Mucosa of descending colon (tissue), 3 donors: ENCODE measurements at regions not wholly inside any gene's neighbourhood (a gene's known extent, or its start where the extent isn't known, plus 50 kb on each side); places are given as distances from the start of the nearest gene placed in this dataset.

Source experiments
- ATAC-seq: fragments of 200-7000 bp; cut with Tn5 transposase; one replicate; pipeline ENCODE4 v1.9.1; 2020; ENCODE audit warnings: mild to moderate bottlenecking, moderate library complexity
- DNase-seq, 3 donors: peaks; one replicate each; pipeline ENCODE4 v3.0.0-alpha.2; 2020
- H3K36me3 ChIP-seq: fragments of 200-600 bp; one replicate; pipeline ENCODE4 v1.8.0; 2021; ENCODE audit warnings: low read depth, mild to moderate bottlenecking
- H3K4me1 ChIP-seq: fragments of 200-600 bp; one replicate; pipeline ENCODE4 v1.8.0; 2021; ENCODE audit warnings: low read depth, mild to moderate bottlenecking
- H3K4me3 ChIP-seq: fragments of 200-600 bp; one replicate; pipeline ENCODE4 v1.8.0; 2021; ENCODE audit warnings: mild to moderate bottlenecking
- H3K9me3 ChIP-seq: fragments of 200-600 bp; one replicate; pipeline ENCODE4 v1.8.0; 2021; ENCODE audit warnings: mild to moderate bottlenecking
- CTCF ChIP-seq: fragments of 200-600 bp; IDR thresholded peaks from one replicate; pipeline ENCODE4 v1.8.0; 2022; ENCODE audit warnings: antibody characterized with exemption, mild to moderate bottlenecking
- intact Hi-C, 2 donors: fragments of 100-400 bp; cut with DNase I in 1 of 2; cut with micrococcal nuclease in 1 of 2; formaldehyde crosslinking; loops; one replicate each; pipeline versions ENCODE4 v1.11.0 to v1.11.1; 2022; cut with DNase I, micrococcal nuclease
- donor health status: DM: no; HTN: no; CAD: no; lungs with moderate emphysema.
- donor health status: DM: no; HTN: no; CAD: no.
- donor health status: DM: no; HTN: yes; CAD: no.

GRCh38 chr1:36721261-36721660 lies 238.5 kb upstream of the CSF3R start:
- Histone ChIP-seq H3K4me3 (no peak overlapping the region), H3K36me3 (no peaks in the 10 kb centered on the region), H3K4me1 (no peaks in the 10 kb centered on the region), H3K9me3 (no peaks in the 10 kb centered on the region)
- DNase-seq = no peak
- ATAC-seq = no peak
- no peak for TF ChIP-seq CTCF
- intact Hi-C loops = no loop called here

GRCh38 chr1:36717431-36717830 lies 234.7 kb upstream of the CSF3R start:
- intact Hi-C loops = no loop called here
- no peak overlapping the region for H3K4me3 ChIP-seq
- ATAC-seq (no peak), DNase-seq (no peak)
- H3K36me3 ChIP-seq = no peaks in the 10 kb centered on the region
- no peaks in the 10 kb centered on the region for H3K9me3 ChIP-seq
- H3K4me1 ChIP-seq = no peaks in the 10 kb centered on the region
- TF ChIP-seq CTCF = no peak

- no peak overlapping the region for H3K4me3 ChIP-seq
- H3K4me1 ChIP-seq = no peaks in the 10 kb centered on the region
- no peaks in the 10 kb centered on the region for H3K36me3 ChIP-seq
- H3K9me3 ChIP-seq = no peaks in the 10 kb centered on the region
- intact Hi-C loops = no loop called here
- DNase-seq (no peak), ATAC-seq (no peak)
- TF ChIP-seq CTCF = no peak
Measured at GRCh38 chr1:36715797-36716196, 233.1 kb upstream of the CSF3R start.

GRCh38 chr1:36714301-36714700 lies 231.6 kb upstream of the CSF3R start:
- no peaks in the 10 kb centered on the region for H3K36me3 ChIP-seq
- no peaks in the 10 kb centered on the region for H3K4me1 ChIP-seq
- no peak for DNase-seq
- no peak for ATAC-seq
- H3K4me3 ChIP-seq = no peak overlapping the region
- intact Hi-C loops = no loop called here
- TF ChIP-seq CTCF = no peak
- H3K9me3 ChIP-seq = no peaks in the 10 kb centered on the region

GRCh38 chr1:36711480-36711879 lies 228.8 kb upstream of the CSF3R start:
- TF ChIP-seq CTCF = no peak
- H3K4me1 ChIP-seq = no peaks in the 10 kb centered on the region
- intact Hi-C loops = no loop called here
- DNase-seq = no peak
- no peak for ATAC-seq
- no peak overlapping the region for H3K4me3 ChIP-seq
- H3K36me3 ChIP-seq = no peaks in the 10 kb centered on the region
- H3K9me3 ChIP-seq = no peaks in the 10 kb centered on the region

GRCh38 chr1:36710951-36711350 lies 228.2 kb upstream of the CSF3R start:
- ATAC-seq = no peak
- no peak for DNase-seq
- Histone ChIP-seq H3K9me3 (no peaks in the 10 kb centered on the region), H3K4me3 (no peak overlapping the region), H3K36me3 (no peaks in the 10 kb centered on the region), H3K4me1 (no peaks in the 10 kb centered on the region)
- TF ChIP-seq CTCF = no peak
- intact Hi-C loops = no loop called here
